Neutrophil (primary cell): ENCODE measurements at regions not wholly inside any gene's neighbourhood (a gene's known extent, or its start where the extent isn't known, plus 50 kb on each side); places are given as distances from the start of the nearest gene placed in this dataset.

Experiments used
- H3K27ac ChIP-seq: fragments of 200-600 bp; sonication (generic); 2 replicates; pipeline ENCODE4 v1.5.1; 2016; ENCODE audit warnings: mild to moderate bottlenecking, moderate library complexity
- H3K27me3 ChIP-seq: fragments of 200-600 bp; sonication (generic); 2 replicates; pipeline ENCODE4 v1.6.0; 2016; ENCODE audit warnings: mild to moderate bottlenecking
- H3K36me3 ChIP-seq: fragments of 200-600 bp; sonication (generic); 2 replicates; pipeline ENCODE4 v1.5.1; 2017
- H3K4me1 ChIP-seq, 2 experiments: fragments of 200-600 bp in 1 of 2; sonication (generic) in 1 of 2; 1 replicate in 1 of 2; 2 replicates in 1 of 2; pipeline versions ENCODE4 v1.5.1 to v1.6.1; 2013 to 2016; ENCODE audit warnings: low read depth in 1 of 2, low read length in 1 of 2, mild to moderate bottlenecking in 1 of 2, moderate library complexity in 1 of 2; ENCODE audit not compliant: control insufficient read depth in 1 of 2, insufficient read depth in 1 of 2
- H3K4me3 ChIP-seq, 2 experiments: fragments of 200-600 bp in 1 of 2; sonication (generic) in 1 of 2; 1 replicate in 1 of 2; 2 replicates in 1 of 2; pipeline ENCODE4 v1.5.1; 2013 to 2016; ENCODE audit warnings: low read depth in 1 of 2, low read length in 1 of 2, mild to moderate bottlenecking in 1 of 2, moderate library complexity in 1 of 2
- H3K9me3 ChIP-seq: fragments of 200-600 bp; sonication (generic); 2 replicates; pipeline ENCODE4 v1.5.1; 2016
- CTCF ChIP-seq: fragments of 200-600 bp; sonication (generic); IDR thresholded peaks from 2 replicates; pipeline ENCODE4 v1.5.1; 2016; ENCODE audit warnings: antibody characterized with exemption

GRCh38 chr12:91677556-91677955 lies 468.1 kb downstream of the BTG1 start:
- H3K9me3 ChIP-seq: no peaks in the 10 kb centered on the region
- H3K4me1 ChIP-seq: no peaks in the 10 kb centered on the region
- H3K36me3 ChIP-seq: no peaks in the 10 kb centered on the region
- no peak overlapping the region for H3K4me3 ChIP-seq
- no peak overlapping the region for H3K27ac ChIP-seq
- no peak for TF ChIP-seq CTCF
- no peaks in the 10 kb centered on the region for H3K27me3 ChIP-seq

GRCh38 chr12:91675401-91675800 lies 470.2 kb downstream of the BTG1 start:
- Histone ChIP-seq H3K4me1 (no peaks in the 10 kb centered on the region), H3K27ac (no peak overlapping the region), H3K27me3 (no peaks in the 10 kb centered on the region), H3K36me3 (no peaks in the 10 kb centered on the region), H3K9me3 (no peaks in the 10 kb centered on the region), H3K4me3 (no peak overlapping the region)
- TF ChIP-seq CTCF: no peak

- H3K4me1 ChIP-seq: no peaks in the 10 kb centered on the region
- no peaks in the 10 kb centered on the region for H3K36me3 ChIP-seq
- no peaks in the 10 kb centered on the region for H3K27me3 ChIP-seq
- H3K27ac ChIP-seq: no peak overlapping the region
- no peak for TF ChIP-seq CTCF
- H3K4me3 ChIP-seq: no peak overlapping the region
- no peaks in the 10 kb centered on the region for H3K9me3 ChIP-seq
These were observed 473.5 kb downstream of the BTG1 start for GRCh38 chr12:91672130-91672529.

- no peak for TF ChIP-seq CTCF
- Histone ChIP-seq H3K27ac (no peak overlapping the region), H3K4me3 (no peak overlapping the region), H3K27me3 (no peaks in the 10 kb centered on the region), H3K9me3 (no peaks in the 10 kb centered on the region), H3K36me3 (no peaks in the 10 kb centered on the region), H3K4me1 (no peaks in the 10 kb centered on the region)
These were observed 478.0 kb downstream of the BTG1 start for GRCh38 chr12:91667694-91668093.

GRCh38 chr12:91663744-91664143 lies 481.1 kb upstream of the DCN start:
- Histone ChIP-seq H3K27ac (no peak overlapping the region), H3K9me3 (no peaks in the 10 kb centered on the region), H3K27me3 (no peaks in the 10 kb centered on the region), H3K4me3 (no peak overlapping the region), H3K36me3 (no peaks in the 10 kb centered on the region), H3K4me1 (no peaks in the 10 kb centered on the region)
- no peak for TF ChIP-seq CTCF

- Histone ChIP-seq H3K4me3 (no peak overlapping the region), H3K4me1 (no peaks in the 10 kb centered on the region), H3K9me3 (no peaks in the 10 kb centered on the region), H3K36me3 (no peaks in the 10 kb centered on the region), H3K27ac (no peak overlapping the region), H3K27me3 (no peaks in the 10 kb centered on the region)
- TF ChIP-seq CTCF: no peak
These were observed 480.7 kb upstream of the DCN start for GRCh38 chr12:91663310-91663709.
